Activated gamma-delta T cell treated with Interleukin-2 at 50 U/mL for 16 hours (primary cell): ENCODE measurements at regions not wholly inside any gene's neighbourhood (a gene's known extent, or its start where the extent isn't known, plus 50 kb on each side); places are given as distances from the start of the nearest gene placed in this dataset.

Experiments
- DNase-seq: peaks from one replicate; pipeline ENCODE4 v3.0.0-alpha.2; 2020

DNA sequence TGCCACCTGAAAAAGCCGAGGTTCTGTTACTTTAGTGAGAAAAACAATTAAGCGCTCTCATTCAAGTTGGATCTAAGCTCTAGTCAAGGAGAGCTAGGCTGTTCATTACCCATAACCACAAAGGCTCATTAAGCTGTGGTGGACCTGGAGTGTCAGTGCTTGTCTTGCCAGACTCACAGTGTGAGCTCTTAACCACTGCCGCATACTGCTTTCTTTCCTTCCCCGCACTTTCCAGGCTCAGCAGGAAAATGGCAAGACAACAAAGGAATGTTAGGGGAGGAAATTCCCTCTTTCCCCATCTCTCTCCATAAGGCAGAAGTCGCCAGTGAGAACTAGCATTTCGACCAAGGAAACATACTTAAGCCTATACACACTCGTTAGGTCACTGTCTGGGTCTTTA lies 467.3 kb downstream of the ENC1 start:
- no peak for DNase-seq

- no peak for DNase-seq
Measured at GRCh38 chr5:74169701-74170100, 470.8 kb downstream of the ENC1 start.

- no peak for DNase-seq
Measured at GRCh38 chr5:74167930-74168315, 472.6 kb downstream of the ENC1 start.

DNA sequence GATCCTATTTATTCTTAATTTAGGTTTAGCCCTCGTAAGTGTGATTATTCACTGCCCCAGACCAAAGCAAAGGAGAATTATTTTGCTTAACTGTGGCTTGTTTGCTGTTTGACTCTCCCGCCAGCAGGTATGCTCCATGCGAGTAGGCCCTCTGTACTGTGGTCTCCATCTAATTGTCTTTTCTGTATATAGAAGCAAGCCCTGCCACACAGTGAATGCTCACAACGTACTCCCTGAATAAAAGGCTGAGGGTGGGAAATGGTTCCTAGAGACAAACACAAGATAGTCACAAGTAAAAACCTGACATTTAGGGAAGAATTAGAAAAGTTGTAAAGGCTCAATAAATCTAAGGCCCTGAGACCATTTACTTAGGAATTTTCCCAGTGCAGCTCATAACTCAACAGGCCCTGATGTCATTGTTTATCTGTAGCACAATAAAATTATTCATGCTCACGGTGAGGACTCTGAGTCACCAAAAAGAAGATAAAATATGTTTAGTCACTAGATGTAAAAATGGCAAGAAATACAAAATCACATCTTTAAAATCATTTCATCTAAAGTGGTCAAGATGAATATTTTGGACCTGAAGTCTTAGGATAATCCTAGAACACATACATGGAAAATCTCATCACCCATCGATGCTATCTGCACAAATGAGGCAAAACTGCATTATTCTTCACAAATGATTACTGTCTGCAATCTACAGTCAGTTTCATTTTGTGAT lies 473.2 kb downstream of the ENC1 start:
- DNase-seq = no peak

GRCh38 chr5:74166064-74166463 lies 474.5 kb downstream of the ENC1 start:
- no peak for DNase-seq

DNA sequence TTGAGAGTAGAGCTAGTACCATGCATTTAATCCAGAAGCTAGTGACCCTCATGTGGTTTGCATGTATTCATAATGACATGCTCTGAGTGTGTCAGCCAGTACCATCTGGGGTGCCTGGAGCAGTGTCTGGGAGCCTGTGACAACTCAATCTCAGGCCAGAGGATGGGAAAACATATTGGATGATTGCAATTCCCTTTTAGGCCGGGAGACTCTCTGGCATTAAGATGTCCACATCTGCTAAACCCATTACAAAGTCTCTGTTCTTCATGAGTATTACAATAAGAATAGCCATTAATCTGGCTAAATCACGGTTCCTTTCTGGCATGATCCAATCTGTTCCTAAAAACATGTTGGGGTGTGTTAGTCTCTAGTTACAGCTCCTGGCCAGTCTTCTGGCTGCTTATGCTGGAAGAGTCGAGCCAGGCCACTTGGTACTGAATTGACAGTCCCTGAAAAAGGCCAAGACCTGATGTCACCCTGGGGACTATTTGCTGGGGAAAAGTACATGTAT lies 475.7 kb downstream of the ENC1 start:
- no peak for DNase-seq

GRCh38 chr5:74162524-74162923 lies 478.0 kb downstream of the ENC1 start:
- DNase-seq = no peak

GRCh38 chr5:74161170-74161569 lies 479.4 kb downstream of the ENC1 start:
- no peak for DNase-seq

DNA sequence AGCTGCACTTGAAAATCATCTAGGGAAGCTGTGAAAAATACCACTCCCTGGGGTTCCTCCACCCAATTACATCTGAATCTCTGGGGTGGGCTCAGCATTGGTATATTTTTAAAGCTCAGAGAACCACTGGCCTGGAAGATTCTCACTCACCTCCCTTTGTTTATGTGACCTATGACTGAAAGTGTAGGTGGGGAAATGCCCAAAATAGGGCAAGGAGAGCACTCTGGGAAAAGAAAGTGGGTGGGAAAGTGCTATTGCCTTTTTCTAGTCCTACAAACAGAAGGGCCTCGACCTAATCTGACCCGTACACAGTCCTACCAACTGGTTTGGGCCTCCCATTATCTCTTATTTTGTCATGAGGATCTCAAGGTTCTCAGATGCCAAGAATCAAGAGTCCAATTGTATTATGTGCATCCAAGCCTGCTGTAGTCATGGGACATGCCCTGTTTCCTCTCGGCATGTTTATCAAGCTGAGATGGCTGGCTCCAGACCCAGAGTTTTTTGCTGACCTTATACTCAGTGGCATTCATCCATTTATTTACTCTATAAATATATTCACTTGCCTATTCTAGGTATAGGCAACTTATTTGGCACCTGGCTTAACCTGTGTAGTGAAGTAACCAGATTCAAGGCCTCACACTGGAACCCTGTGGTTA lies 483.7 kb downstream of the ENC1 start:
- DNase-seq = no peak

DNA sequence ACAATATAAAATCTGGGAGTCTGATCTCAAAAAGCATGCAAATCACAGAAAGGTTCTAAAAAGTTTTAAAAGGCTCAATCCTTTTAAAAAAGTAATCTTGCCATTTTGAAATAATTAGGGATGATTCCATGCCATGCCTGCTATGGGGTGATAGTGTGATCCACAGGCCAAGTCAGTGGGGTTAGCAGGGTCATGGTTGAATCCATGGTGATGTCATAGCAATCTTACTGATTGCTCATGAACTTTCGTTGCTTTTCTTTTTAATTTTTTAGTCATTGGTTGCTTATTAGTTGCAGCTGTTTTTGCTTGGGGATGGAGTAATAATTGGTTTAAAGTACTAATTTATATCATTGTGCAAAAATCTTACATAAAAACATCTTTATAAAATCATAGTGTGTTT lies 485.0 kb downstream of the ENC1 start:
- DNase-seq = no peak

GRCh38 chr5:74154526-74154925 lies 486.0 kb downstream of the ENC1 start:
- no peak for DNase-seq

- DNase-seq = no peak
Measured at GRCh38 chr5:74153255-74153790, 487.2 kb downstream of the ENC1 start.

DNA sequence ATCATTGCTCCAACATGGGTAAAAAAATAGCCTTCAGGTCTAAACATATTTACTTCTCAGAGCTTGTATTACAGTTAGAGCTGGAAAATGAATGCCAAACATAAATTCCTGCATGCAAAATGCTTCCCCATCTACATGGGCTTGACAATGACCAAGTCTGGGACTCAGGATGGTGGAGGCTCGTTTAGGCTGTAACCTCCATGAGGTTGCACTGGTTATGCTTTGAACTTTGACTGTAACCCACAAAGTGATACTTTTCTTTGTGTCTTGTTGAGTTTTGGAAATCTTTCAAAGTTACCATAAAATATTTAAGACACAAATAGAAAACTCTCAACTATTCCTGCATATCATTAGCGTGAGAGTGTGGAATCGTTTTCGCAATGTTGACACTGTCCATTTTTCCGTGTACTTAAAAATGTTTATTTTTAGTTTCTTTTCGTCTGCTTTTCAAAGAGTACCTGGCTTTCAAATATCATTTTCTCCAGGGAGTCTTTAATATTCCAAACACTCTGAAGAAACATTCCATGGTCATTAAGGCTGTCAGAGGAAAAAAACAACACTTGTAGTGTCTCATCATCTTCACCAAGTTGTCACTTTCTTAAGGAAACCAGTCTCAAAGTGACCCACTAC lies 487.8 kb downstream of the ENC1 start:
- DNase-seq = no peak

- no peak for DNase-seq
Measured at GRCh38 chr5:74152136-74152535, 488.4 kb downstream of the ENC1 start.

DNA sequence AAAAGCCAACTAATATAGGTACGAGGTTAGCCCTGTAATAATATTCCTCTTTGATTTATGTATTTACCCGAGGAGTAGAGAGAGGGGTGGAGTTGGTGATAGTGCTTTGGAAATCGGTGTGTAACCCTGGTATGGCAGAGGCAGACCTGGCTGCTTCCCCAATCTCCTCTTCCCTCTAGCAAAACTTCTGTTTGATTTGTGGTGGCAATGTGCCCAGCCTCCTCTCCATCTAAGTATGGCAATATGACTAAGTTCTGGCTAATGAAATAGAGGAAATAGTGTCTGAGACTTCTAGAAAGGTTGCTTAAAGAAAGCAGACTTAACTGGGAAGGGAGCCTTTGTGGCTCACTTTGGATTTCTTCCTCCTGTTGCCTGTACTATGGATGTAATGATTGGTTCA lies 491.1 kb downstream of the ENC1 start:
- no peak for DNase-seq

GRCh38 chr5:74148321-74148720 lies 492.2 kb downstream of the ENC1 start:
- DNase-seq = no peak

GRCh38 chr5:74146796-74147195 lies 493.7 kb downstream of the ENC1 start:
- no peak for DNase-seq

GRCh38 chr5:74145951-74146350 lies 494.6 kb downstream of the ENC1 start:
- no peak for DNase-seq

DNA sequence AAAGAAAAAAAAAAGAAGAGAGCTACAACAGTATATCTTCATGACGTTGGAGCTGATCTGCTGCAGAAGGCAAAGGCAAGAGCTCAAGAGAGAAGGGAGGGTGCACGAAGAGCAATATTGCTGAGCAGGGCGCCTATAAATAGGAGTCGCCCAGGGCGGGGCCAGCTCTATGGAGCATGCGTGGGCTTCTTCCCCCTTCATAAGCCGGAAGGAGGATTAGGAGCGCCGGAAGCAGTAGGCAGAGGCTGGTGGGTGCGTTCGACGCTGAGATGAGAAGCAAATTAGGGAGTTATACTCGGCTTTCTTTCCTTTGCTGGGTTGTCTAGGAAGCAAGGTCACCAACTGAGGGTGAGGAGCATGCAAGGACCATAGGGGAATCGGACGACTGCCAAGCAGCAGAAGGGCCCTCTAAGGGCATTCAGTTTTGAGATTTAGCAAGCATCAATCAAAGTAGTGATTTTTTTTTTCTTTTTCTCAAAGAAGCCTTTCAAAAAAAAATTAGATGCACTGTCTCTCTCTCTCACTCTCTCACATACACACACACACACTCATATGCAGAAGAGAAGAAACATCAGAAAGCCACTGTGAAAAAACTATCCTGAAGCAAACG lies 496.7 kb downstream of the ENC1 start:
- DNase-seq = no peak

- no peak for DNase-seq
Measured at GRCh38 chr5:74143151-74143550, 497.4 kb downstream of the ENC1 start.

- no peak for DNase-seq
Measured at GRCh38 chr5:74141053-74141452, 499.5 kb downstream of the ENC1 start.

DNA sequence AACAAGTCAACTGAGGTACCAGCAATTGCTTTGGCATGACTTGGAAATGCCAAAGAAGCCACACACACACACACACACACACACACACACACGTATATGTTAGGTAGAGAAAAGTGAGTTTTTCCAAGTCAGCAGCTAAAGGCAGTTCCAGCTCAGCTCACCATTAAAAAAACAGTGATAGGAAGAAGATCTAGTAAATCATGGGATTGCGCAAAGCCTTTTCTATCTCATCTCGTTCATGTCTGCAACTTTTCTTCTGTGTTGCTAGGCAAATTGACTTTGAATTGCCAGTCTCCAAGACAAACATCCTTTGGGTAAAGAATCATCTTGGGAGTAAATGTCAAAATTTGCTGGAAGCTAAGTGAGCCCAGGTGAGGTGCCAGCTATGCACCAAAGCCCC lies 500.1 kb downstream of the ENC1 start:
- DNase-seq = no peak

DNA sequence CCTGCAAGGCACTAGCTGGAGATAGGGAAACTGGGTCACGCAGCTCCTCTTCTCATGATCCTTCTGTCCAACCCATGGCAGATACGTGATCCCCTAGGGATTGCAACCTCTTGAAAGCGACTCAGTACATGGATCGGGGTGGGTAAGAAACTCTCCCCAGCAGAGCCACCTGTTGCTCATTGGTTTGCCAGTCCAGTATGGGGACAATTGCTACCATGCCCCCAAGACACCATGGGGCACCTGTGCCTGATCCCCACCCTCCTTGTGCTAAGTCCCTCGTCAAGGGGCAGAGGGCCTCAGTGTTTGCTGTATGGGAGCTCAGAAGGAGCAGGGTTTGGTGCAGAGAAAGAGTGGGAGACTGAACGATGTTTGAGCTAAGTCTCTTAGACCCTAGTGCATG lies 500.9 kb downstream of the ENC1 start:
- DNase-seq = no peak

GRCh38 chr5:74138721-74139120 lies 501.8 kb downstream of the ENC1 start:
- DNase-seq = no peak
